Liver (tissue), 8 donors: ENCODE measurements at regions not wholly inside any gene's neighbourhood (a gene's known extent, or its start where the extent isn't known, plus 50 kb on each side); places are given as distances from the start of the nearest gene placed in this dataset.

Experiments used
- DNase-seq: peaks from one replicate; pipeline ENCODE4 v3.0.0-alpha.2; 2017; ENCODE audit warnings: low spot score
- H3K27ac ChIP-seq, 2 donors: one replicate each; pipeline ENCODE4 v1.7.0; 2013; ENCODE audit warnings: inconsistent platforms in 2 of 2, low read length in 2 of 2, control low read depth in 1 of 2, low read depth in 1 of 2, mild to moderate bottlenecking in 1 of 2
- H3K27me3 ChIP-seq, 4 donors: one replicate each; pipeline versions ENCODE4 v1.6.1 to v1.7.0; 2013; ENCODE audit warnings: low read length in 3 of 4, inconsistent platforms in 1 of 4, mild to moderate bottlenecking in 1 of 4, moderate library complexity in 1 of 4; ENCODE audit not compliant: control insufficient read depth in 4 of 4, insufficient read depth in 4 of 4
- H3K36me3 ChIP-seq, 4 donors: one replicate each; pipeline versions ENCODE4 v1.6.1 to v1.7.0; 2013; ENCODE audit warnings: low read length in 3 of 4, mild to moderate bottlenecking in 3 of 4, low read depth in 1 of 4, moderate library complexity in 1 of 4; ENCODE audit not compliant: control insufficient read depth in 4 of 4, insufficient read depth in 3 of 4
- H3K4me1 ChIP-seq, 4 donors: one replicate each; pipeline versions ENCODE4 v1.6.1 to v1.7.0; 2013; ENCODE audit warnings: low read length in 3 of 4, mild to moderate bottlenecking in 3 of 4, moderate library complexity in 1 of 4; ENCODE audit not compliant: control insufficient read depth in 4 of 4, insufficient read depth in 4 of 4
- H3K4me3 ChIP-seq, 3 donors: one replicate each; pipeline versions ENCODE4 v1.6.1 to v1.7.0; 2013; ENCODE audit warnings: low read length in 3 of 3, control low read depth in 1 of 3, low read depth in 1 of 3, mild to moderate bottlenecking in 1 of 3
- H3K9ac ChIP-seq, 2 donors: one replicate each; pipeline ENCODE4 v1.7.0; 2013; ENCODE audit warnings: low read length in 2 of 2, mild to moderate bottlenecking in 2 of 2, moderate library complexity in 2 of 2, control low read depth in 1 of 2, low read depth in 1 of 2
- H3K9me3 ChIP-seq, 4 donors: one replicate each; pipeline versions ENCODE4 v1.6.1 to v1.7.0; 2013; ENCODE audit warnings: low read length in 3 of 4; ENCODE audit not compliant: control insufficient read depth in 4 of 4
- ATF3 ChIP-seq: IDR thresholded peaks from 2 replicates; pipeline ENCODE4 v1.6.1; 2016; ENCODE audit warnings: antibody characterized with exemption
- CTCF ChIP-seq: fragments of 150-350 bp; IDR thresholded peaks from 2 replicates; pipeline ENCODE4 v1.5.1; 2017; ENCODE audit warnings: improper control_type of control experiment, low read depth, low read length; ENCODE audit not compliant: missing input control
- EGR1 ChIP-seq, 2 donors: IDR thresholded peaks; 2 replicates each; pipeline ENCODE4 v1.6.1; 2016 to 2018; ENCODE audit warnings: antibody characterized with exemption in 2 of 2, low read depth in 2 of 2
- FOXA1 ChIP-seq: IDR thresholded peaks from 2 replicates; pipeline ENCODE4 v1.6.1; 2016; ENCODE audit warnings: antibody characterized with exemption
- GABPA ChIP-seq, 2 donors: IDR thresholded peaks in 1 of 2; conservative IDR thresholded peaks in 1 of 2; 2 replicates each; pipeline ENCODE4 v1.6.1; 2016; ENCODE audit warnings: antibody characterized with exemption in 2 of 2, mild to moderate bottlenecking in 1 of 2, moderate library complexity in 1 of 2
- HNF4A ChIP-seq, 2 donors: conservative IDR thresholded peaks; 2 replicates each; pipeline ENCODE4 v1.6.1; 2016; ENCODE audit warnings: antibody characterized with exemption in 2 of 2, mild to moderate bottlenecking in 2 of 2
- HNF4G ChIP-seq: IDR thresholded peaks from 2 replicates; pipeline ENCODE4 v1.6.1; 2016; ENCODE audit warnings: antibody characterized with exemption
- JUND ChIP-seq, 2 donors: IDR thresholded peaks; 2 replicates each; pipeline ENCODE4 v1.6.1; 2016; ENCODE audit warnings: antibody characterized with exemption in 2 of 2
- MAX ChIP-seq: IDR thresholded peaks from 2 replicates; pipeline ENCODE4 v1.6.1; 2016; ENCODE audit warnings: antibody characterized with exemption
- NR2F2 ChIP-seq: IDR thresholded peaks from 2 replicates; pipeline ENCODE4 v1.6.1; 2016; ENCODE audit warnings: antibody characterized with exemption
- SP1 ChIP-seq: IDR thresholded peaks from 2 replicates; pipeline ENCODE4 v1.6.1; 2018; ENCODE audit warnings: antibody characterized with exemption, mild to moderate bottlenecking
- TAF1 ChIP-seq: conservative IDR thresholded peaks from 2 replicates; pipeline ENCODE4 v1.6.1; 2016; ENCODE audit warnings: antibody characterized with exemption, mild to moderate bottlenecking
- YY1 ChIP-seq: IDR thresholded peaks from 2 replicates; pipeline ENCODE4 v1.6.1; 2016; ENCODE audit warnings: antibody characterized with exemption, mild to moderate bottlenecking
- ZBTB33 ChIP-seq: IDR thresholded peaks from 2 replicates; pipeline ENCODE4 v1.6.1; 2016; ENCODE audit warnings: antibody characterized with exemption
- WGBS: extraction: QIAGEN DNeasy Blood & Tissue Kit; methylation state at CpG from one replicate; pipeline ENCODE4 v1.1.7; 2013; 5-methylcytosine and 5-hydroxymethylcytosine counted together
- TF ChIP-seq, protein P1 (sequence below): IDR thresholded peaks from 2 replicates; pipeline ENCODE4 v1.6.1; 2016; ENCODE audit warnings: antibody characterized with exemption, mild to moderate bottlenecking
- donor health status: healthy.
- donor health status: healthy.
- donor health status: healthy.
- donor health status: healthy.
- donor health status: healthy.

DNA sequence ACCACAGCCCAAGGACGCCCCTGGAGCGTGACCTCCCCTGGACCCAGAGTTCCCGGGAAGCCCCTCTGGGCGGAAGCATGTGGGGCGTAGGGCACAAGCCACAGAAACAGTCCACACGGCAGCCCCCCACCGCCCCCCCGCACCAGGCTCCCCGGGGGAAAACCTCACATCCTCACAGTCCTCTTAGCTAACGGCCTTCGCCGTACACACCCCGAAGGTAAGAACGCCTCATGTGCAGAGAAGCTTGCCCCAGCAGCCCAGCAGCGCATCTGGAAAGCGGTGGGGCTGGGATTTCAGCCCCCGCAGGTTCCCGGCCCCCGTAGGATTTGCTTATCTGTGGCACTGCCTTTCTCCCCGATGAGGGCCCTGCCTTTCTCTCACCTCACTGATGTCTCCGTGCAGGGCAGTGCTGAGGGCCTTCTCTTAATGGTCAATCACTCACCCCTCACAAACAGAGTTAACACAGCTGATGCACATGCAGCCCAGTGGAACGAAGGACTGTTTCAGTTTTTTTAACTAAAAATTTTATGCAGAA, 309.2 kb downstream of the BRD1 start (continued):
- no peak for TF ChIP-seq SP1
- TF ChIP-seq GABPA (IDR thresholded peaks at IDR 0.05 in 1 of 2, conservative IDR thresholded peaks at IDR 0.05 in 1 of 2) = no peak
- no peak for TF ChIP-seq HNF4G
- TF ChIP-seq HNF4A (conservative IDR thresholded peaks at IDR 0.05) = no peak
- no peak for TF ChIP-seq CTCF
- TF ChIP-seq TAF1 = no peak

DNA sequence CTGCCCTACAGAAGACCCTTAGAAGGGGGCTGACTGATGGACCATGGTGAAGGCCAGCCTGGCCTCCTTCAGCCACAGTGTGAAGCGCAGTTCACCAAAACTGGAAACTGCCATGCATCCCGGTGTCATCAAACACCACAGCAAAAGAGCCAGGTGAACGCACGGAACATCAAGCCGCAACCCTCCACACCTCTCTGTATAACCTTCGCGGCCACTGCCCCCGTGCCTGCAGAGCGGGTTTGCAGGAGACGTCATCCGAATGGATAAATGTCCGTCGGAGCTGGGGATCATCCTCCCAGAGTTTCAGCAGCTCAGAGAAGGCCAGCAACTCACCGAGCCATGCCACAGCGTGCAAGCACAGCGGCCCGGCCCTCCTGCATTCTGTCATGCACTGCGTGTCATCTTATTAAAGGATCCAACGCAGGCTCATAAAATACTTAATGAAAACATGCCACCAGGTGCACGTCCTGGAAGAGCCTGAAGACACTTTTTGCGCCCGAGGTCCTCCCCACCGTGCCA, 309.9 kb downstream of the BRD1 start:
- DNase-seq = no peak
- Histone ChIP-seq H3K9me3 (no peaks in the 10 kb centered on the region), H3K27me3 (peaks cover 0 to 4% (median 1%) of the 10 kb centered on the region in 4 donors), H3K9ac (no peak overlapping the region), H3K4me1 (no peaks in the 10 kb centered on the region), H3K36me3 (no peaks in the 10 kb centered on the region), H3K27ac (no peak overlapping the region), H3K4me3 (no peak overlapping the region)
- TF ChIP-seq ZBTB33 = no peak
- TF ChIP-seq GABPA (IDR thresholded peaks at IDR 0.05 in 1 of 2, conservative IDR thresholded peaks at IDR 0.05 in 1 of 2) = no peak
- TF ChIP-seq, protein P1, sequence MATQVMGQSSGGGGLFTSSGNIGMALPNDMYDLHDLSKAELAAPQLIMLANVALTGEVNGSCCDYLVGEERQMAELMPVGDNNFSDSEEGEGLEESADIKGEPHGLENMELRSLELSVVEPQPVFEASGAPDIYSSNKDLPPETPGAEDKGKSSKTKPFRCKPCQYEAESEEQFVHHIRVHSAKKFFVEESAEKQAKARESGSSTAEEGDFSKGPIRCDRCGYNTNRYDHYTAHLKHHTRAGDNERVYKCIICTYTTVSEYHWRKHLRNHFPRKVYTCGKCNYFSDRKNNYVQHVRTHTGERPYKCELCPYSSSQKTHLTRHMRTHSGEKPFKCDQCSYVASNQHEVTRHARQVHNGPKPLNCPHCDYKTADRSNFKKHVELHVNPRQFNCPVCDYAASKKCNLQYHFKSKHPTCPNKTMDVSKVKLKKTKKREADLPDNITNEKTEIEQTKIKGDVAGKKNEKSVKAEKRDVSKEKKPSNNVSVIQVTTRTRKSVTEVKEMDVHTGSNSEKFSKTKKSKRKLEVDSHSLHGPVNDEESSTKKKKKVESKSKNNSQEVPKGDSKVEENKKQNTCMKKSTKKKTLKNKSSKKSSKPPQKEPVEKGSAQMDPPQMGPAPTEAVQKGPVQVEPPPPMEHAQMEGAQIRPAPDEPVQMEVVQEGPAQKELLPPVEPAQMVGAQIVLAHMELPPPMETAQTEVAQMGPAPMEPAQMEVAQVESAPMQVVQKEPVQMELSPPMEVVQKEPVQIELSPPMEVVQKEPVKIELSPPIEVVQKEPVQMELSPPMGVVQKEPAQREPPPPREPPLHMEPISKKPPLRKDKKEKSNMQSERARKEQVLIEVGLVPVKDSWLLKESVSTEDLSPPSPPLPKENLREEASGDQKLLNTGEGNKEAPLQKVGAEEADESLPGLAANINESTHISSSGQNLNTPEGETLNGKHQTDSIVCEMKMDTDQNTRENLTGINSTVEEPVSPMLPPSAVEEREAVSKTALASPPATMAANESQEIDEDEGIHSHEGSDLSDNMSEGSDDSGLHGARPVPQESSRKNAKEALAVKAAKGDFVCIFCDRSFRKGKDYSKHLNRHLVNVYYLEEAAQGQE = no peak
- no peak for TF ChIP-seq EGR1 (IDR thresholded peaks at IDR 0.05; ENCODE audit: low read depth in 2 of 2)
- TF ChIP-seq NR2F2 = no peak
- no peak for TF ChIP-seq MAX
- TF ChIP-seq TAF1 = no peak
- no peak for TF ChIP-seq YY1
- 87% methylated on average over 23 of the region's 23 CpGs for WGBS

DNA sequence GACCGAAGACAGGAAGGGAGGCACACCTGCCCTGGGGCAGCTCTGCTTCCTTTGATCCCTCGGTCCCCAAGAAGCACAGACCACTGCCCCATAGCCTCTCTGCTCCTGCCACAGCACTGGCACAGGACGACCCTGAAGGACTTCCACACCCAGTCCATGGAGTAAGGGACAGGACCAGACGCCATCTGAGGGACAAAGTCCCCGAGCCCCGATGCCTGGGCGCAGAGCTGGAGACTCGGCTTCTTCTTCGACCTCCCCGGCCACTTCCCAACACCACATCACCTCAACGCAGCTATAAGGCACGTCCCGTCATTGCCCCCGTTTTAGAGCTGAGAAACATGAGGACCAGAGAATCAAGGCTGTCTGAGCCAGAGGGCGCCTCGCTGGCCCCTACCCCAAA, 310.5 kb downstream of the BRD1 start:
- Histone ChIP-seq H3K36me3 (no peaks in the 10 kb centered on the region), H3K9ac (no peak overlapping the region), H3K4me1 (no peaks in the 10 kb centered on the region), H3K4me3 (no peak overlapping the region), H3K27ac (no peak overlapping the region), H3K27me3 (peaks cover 0 to 4% (median 0%) of the 10 kb centered on the region in 4 donors), H3K9me3 (no peaks in the 10 kb centered on the region)
- WGBS = 91% methylated on average over 16 of the region's 16 CpGs
- DNase-seq = no peak
- no peak for TF ChIP-seq ATF3
- no peak for TF ChIP-seq FOXA1
- no peak for TF ChIP-seq YY1
- TF ChIP-seq JUND (IDR thresholded peaks at IDR 0.05) = no peak
- TF ChIP-seq HNF4G = no peak
- TF ChIP-seq CTCF = no peak
- TF ChIP-seq MAX = no peak
